ENCODE measurements at regions not wholly inside any gene's neighbourhood (a gene's known extent, or its start where the extent isn't known, plus 50 kb on each side); places are given as distances from the start of the nearest gene placed in this dataset.

DNA sequence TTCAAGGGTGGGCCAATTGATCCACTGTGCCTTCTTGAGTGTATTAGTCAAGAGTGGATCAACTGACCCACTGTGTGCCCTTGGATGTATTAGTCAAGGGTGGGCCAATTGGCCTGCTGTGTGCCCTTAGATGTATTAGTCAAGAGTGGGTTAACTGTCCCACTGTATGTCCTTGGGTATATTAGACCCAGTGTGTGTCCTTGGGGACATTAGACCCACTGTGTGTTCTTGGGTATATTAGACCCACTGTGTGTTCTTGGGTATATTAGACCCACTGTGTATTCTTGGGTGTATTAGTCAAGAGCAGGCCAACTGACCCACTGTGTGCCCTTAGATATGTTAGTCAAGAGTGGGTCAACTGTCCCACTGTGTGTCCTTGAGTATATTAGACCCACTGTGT lies 601.8 kb downstream of the TYW1 start:
- DNase-seq (ENCODE audit: extremely low read depth, low read depth), result no peak
- TF ChIP-seq, protein P1, sequence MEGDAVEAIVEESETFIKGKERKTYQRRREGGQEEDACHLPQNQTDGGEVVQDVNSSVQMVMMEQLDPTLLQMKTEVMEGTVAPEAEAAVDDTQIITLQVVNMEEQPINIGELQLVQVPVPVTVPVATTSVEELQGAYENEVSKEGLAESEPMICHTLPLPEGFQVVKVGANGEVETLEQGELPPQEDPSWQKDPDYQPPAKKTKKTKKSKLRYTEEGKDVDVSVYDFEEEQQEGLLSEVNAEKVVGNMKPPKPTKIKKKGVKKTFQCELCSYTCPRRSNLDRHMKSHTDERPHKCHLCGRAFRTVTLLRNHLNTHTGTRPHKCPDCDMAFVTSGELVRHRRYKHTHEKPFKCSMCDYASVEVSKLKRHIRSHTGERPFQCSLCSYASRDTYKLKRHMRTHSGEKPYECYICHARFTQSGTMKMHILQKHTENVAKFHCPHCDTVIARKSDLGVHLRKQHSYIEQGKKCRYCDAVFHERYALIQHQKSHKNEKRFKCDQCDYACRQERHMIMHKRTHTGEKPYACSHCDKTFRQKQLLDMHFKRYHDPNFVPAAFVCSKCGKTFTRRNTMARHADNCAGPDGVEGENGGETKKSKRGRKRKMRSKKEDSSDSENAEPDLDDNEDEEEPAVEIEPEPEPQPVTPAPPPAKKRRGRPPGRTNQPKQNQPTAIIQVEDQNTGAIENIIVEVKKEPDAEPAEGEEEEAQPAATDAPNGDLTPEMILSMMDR (IDR thresholded peaks at IDR 0.05; ENCODE audit: low read depth, low read length), result no peak

DNA sequence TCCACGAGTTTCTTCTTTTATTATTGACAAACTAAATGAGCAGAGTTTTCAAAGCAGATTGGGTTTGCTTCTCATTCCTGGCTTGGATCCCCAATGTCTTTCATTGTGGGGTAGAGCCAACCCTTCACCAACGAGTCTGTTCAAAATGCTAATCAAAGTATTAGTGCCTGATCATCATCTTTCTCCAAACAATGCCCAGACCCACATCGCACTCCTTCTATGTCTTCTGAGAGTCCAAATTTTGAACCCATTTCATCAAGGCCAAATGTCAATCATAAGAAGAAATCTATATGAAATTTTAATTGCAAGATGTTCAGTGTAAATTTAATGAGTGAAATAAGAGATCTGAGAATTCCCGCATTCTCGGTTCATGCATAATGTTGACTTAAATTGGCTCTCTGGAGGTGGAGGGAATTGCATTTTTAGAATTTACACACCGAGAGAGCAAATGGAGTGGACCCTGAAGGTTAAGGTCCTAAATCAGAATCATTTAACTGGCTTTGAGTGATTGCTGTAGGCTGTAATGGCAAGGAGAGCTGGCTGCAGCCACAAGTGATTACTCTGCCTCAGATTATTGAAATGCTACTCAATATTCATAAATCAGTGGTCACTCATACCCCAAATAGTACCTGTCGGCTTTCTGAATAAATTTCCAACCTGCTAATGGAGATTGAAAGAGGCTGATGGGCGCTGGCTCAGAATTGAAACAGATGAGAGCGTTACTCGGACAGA lies 602.9 kb downstream of the TYW1 start:
- TF ChIP-seq, protein P1 (IDR thresholded peaks at IDR 0.05; ENCODE audit: low read depth, low read length), result no peak

DNA sequence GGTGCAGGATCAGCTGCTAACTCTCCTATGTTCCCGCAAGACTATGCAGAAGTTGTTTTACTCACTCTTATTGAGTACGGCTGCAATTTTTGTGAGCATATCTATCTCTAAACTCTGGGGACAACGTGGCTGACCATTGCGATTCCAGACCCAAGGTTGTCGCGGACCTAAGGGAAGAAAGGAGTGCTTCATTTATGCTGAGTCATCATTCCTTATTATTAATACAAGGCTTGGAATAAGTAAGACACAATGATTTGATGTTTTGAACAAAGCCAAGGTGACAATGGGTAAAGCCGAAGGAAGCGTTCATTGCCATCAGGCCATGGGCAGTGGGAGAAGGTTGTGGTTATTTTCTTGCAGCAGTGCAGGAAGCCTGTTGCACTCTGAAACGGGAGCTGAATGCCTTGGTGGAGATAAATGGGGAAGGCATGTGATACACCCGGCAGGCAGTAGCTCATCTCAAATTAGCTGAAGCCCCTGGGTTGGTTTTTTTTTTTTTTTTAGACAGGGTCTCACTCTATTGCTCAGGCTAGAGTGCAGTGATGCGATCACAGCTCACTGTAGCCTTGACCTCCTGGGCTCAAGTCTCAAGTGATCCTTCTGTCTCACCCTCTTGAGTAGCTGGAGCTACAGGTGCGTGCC lies 605.7 kb downstream of the TYW1 start:
- DNase-seq (ENCODE audit: extremely low read depth, low read depth), result no peak
- TF ChIP-seq, protein P1 (IDR thresholded peaks at IDR 0.05; ENCODE audit: low read depth, low read length), result no peak

More for the DNA sequence above, 602.9 kb downstream of the TYW1 start:
- no peak for DNase-seq (ENCODE audit: extremely low read depth, low read depth)

DNA sequence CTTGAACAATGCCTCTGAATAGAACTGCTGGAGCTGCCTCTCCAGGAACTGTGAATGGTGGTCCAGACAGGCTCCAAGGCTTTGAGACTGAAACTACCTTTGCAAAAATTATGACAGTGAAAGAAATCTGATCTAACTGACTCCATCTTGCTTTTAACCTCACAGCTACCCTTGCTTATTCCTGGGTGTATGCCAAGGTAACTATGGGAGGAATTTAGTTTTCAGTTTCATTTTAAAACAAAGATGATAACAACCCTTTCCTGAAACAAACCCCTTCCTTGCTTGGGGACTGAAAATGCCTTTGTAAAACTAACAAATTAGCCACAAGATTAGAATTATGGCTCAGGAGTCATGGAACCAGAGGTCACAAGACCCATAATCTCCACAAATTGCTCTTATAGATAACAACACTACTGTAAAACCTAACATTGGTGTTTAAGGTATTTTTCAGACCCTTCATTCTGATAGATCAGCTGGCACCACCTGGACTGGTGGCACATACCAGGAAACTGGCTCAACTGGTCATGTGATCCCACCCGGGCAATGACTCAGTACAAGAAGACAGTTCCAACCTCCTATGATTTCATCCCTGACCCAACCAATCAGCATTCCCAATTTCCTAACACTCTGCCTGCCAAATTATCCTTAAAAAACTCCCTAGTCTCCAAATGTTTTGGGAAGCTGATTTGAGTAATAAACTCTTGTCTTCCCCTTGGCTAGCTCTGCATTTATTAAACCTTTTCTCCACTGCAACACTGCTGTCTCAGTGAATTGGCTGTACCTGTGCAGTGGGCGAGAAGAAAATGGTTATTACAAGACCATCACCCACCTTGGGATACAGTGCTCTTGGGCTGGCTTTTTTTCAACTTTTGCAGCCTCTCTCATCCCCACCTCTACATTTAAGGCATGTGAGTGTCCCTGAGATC lies 608.1 kb downstream of the TYW1 start:
- no peak for DNase-seq (ENCODE audit: extremely low read depth, low read depth)
- TF ChIP-seq, protein P1 (IDR thresholded peaks at IDR 0.05; ENCODE audit: low read depth, low read length), result no peak

DNA sequence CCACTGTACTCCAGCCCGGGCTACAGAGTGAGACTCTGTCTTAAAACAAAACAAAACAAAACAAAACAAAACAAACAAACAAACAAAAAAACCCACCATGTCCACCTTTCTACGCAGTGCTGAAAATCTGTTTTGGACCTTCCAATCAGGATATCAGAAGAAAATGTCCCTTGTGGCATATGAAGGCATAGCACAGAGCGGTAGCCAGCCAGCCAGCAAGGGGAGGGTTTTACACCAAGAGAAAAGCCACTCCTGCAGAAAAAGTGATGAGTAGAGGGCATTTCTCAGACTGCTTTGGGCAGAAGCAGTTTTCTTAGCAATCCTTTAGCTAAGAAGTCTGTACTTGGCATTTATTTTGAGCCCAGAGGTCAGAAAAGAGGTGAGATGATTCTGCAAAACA lies 612.2 kb downstream of the TYW1 start:
- TF ChIP-seq, protein P1 (IDR thresholded peaks at IDR 0.05; ENCODE audit: low read depth, low read length), result no peak
- no peak for DNase-seq (ENCODE audit: extremely low read depth, low read depth)

DNA sequence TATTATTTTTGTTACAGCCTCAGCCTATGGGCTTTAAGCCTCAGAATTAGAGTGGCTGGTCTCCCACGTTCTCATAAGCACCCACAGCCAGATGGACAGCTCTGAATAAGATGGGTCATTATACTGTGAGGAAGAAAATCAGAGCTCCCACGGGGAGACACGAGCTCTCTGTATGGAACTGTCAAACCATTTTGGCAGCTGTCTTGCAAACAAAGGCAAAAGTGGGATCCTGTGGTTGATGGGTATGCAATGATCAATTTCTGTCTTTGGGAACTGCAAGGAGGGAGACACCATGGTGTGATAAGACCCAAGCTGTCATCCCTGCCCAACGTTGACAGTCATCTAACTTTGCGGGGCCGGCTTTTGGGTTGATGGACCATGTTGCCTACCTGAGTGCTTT lies 614.3 kb downstream of the TYW1 start:
- no peak for DNase-seq (ENCODE audit: extremely low read depth, low read depth)
- TF ChIP-seq, protein P1 (IDR thresholded peaks at IDR 0.05; ENCODE audit: low read depth, low read length), result no peak

All from AG09319 (cell line).